Astrocyte (in vitro differentiated cells and primary cell): ENCODE measurements at regions not wholly inside any gene's neighbourhood (a gene's known extent, or its start where the extent isn't known, plus 50 kb on each side); places are given as distances from the start of the nearest gene placed in this dataset.

Source experiments
- DNase-seq: peaks from one replicate; pipeline ENCODE4 v3.0.0-alpha.2; 2010; ENCODE audit warnings: low read depth
- FAIRE-seq: peaks from 2 replicates; lab custom pipeline; 2011; peaks lifted over from hg19 to GRCh38; lab: Jason Lieb, UNC
- H2AFZ ChIP-seq: 2 replicates; pipeline ENCODE4 v1.6.0; 2012; ENCODE audit warnings: low read depth, low read length, inconsistent platforms
- H3K27ac ChIP-seq: 2 replicates; pipeline ENCODE4 v1.5.1; 2011; ENCODE audit warnings: low read depth, low read length, inconsistent platforms
- H3K27me3 ChIP-seq: 2 replicates; pipeline ENCODE4 v1.6.0; 2011; ENCODE audit warnings: low read length, inconsistent platforms; ENCODE audit not compliant: insufficient read depth
- H3K36me3 ChIP-seq: 2 replicates; pipeline ENCODE4 v1.5.1; 2011; ENCODE audit warnings: low read length, inconsistent platforms; ENCODE audit not compliant: insufficient read depth
- H3K4me1 ChIP-seq: 2 replicates; pipeline ENCODE4 v1.5.1; 2011; ENCODE audit warnings: low read length, inconsistent platforms; ENCODE audit not compliant: insufficient read depth
- H3K4me2 ChIP-seq: 2 replicates; pipeline ENCODE4 v1.6.0; 2012; ENCODE audit warnings: low read length, inconsistent platforms
- H3K4me3 ChIP-seq: 2 replicates; pipeline ENCODE4 v1.5.1; 2011; ENCODE audit warnings: low read depth, mild to moderate bottlenecking, low read length, inconsistent platforms; ENCODE audit not compliant: insufficient read depth
- H3K79me2 ChIP-seq: 2 replicates; pipeline ENCODE4 v1.6.0; 2012; ENCODE audit warnings: mild to moderate bottlenecking, low read length, inconsistent platforms; ENCODE audit not compliant: insufficient read depth
- H3K9ac ChIP-seq: 2 replicates; pipeline ENCODE4 v1.6.0; 2012; ENCODE audit warnings: mild to moderate bottlenecking, low read length, inconsistent platforms
- H3K9me3 ChIP-seq: 2 replicates; pipeline ENCODE4 v1.5.1; 2012; ENCODE audit warnings: low read depth, mild to moderate bottlenecking, low read length, inconsistent platforms; ENCODE audit not compliant: insufficient read depth
- H4K20me1 ChIP-seq: 2 replicates; pipeline ENCODE4 v1.6.0; 2012; ENCODE audit warnings: low read length, inconsistent platforms; ENCODE audit not compliant: insufficient read depth
- H3K27ac Mint-ChIP-seq: one replicate; pipeline ENCODE4 v1.8.0; 2021; ENCODE audit warnings: mild to moderate bottlenecking, mixed read lengths; ENCODE audit not compliant: unreplicated experiment
- H3K27me3 Mint-ChIP-seq: one replicate; pipeline ENCODE4 v1.8.0; 2021; ENCODE audit warnings: low read depth, mixed read lengths; ENCODE audit not compliant: unreplicated experiment
- H3K36me3 Mint-ChIP-seq: one replicate; pipeline ENCODE4 v1.8.0; 2021; ENCODE audit warnings: low read depth, mixed read lengths; ENCODE audit not compliant: unreplicated experiment
- H3K4me1 Mint-ChIP-seq: one replicate; pipeline ENCODE4 v1.8.0; 2021; ENCODE audit warnings: low read depth, mixed read lengths; ENCODE audit not compliant: unreplicated experiment
- H3K4me3 Mint-ChIP-seq: one replicate; pipeline ENCODE4 v1.8.0; 2021; ENCODE audit warnings: mild to moderate bottlenecking, moderate library complexity, mixed read lengths; ENCODE audit not compliant: unreplicated experiment
- H3K9me3 Mint-ChIP-seq: one replicate; pipeline ENCODE4 v1.8.0; 2021; ENCODE audit warnings: mild to moderate bottlenecking, mixed read lengths; ENCODE audit not compliant: unreplicated experiment
- EZH2 ChIP-seq: IDR thresholded peaks from 2 replicates; pipeline ENCODE4 v1.6.1; 2012; ENCODE audit warnings: mild to moderate bottlenecking, low read length, inconsistent platforms; ENCODE audit not compliant: insufficient read depth
- TF ChIP-seq, protein P1 (sequence below): IDR thresholded peaks from 2 replicates; pipeline ENCODE4 v1.5.1; 2011; ENCODE audit warnings: low read depth, mild to moderate bottlenecking, inconsistent platforms, low read length, moderate library complexity; ENCODE audit not compliant: insufficient read depth

DNA sequence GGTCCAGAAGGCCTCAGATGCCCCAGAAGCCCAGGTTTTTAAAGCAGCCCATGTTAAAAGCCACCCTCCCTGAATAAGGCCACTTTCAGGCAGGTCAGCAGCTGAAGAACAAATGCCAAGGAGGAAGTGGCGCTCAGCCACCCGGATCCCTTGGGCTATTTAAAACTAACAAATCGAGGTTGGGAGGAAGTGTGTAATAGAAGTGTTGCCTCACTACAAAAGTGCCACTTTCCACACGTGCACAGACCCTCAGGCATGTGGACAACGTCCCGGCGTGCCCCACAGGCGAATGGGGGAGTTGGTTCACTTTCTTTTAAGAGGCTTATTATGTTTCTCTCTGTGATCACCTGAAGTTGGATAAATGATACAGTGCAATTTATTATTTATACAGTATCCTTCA, 173.8 kb upstream of the SALL3 start:
- no peak overlapping the region for H2AFZ ChIP-seq
- H3K9me3 ChIP-seq: peaks cover 22% of the 10 kb centered on the region
- no peak overlapping the region for H3K27ac Mint-ChIP-seq
- no peaks in the 10 kb centered on the region for H3K36me3 ChIP-seq
- H3K4me3 ChIP-seq: no peak overlapping the region
- H3K27me3 ChIP-seq: no peaks in the 10 kb centered on the region
- no peaks in the 10 kb centered on the region for H3K79me2 ChIP-seq
- no peak for DNase-seq
- no peak for FAIRE-seq
- no peak overlapping the region for H3K9ac ChIP-seq
- no peaks in the 10 kb centered on the region for H4K20me1 ChIP-seq
- H3K9me3 Mint-ChIP-seq: peaks cover 14% of the 10 kb centered on the region
- H3K4me2 ChIP-seq: no peak overlapping the region
- no peaks in the 10 kb centered on the region for H3K4me1 Mint-ChIP-seq
- no peaks in the 10 kb centered on the region for H3K4me1 ChIP-seq
- TF ChIP-seq, protein P1, sequence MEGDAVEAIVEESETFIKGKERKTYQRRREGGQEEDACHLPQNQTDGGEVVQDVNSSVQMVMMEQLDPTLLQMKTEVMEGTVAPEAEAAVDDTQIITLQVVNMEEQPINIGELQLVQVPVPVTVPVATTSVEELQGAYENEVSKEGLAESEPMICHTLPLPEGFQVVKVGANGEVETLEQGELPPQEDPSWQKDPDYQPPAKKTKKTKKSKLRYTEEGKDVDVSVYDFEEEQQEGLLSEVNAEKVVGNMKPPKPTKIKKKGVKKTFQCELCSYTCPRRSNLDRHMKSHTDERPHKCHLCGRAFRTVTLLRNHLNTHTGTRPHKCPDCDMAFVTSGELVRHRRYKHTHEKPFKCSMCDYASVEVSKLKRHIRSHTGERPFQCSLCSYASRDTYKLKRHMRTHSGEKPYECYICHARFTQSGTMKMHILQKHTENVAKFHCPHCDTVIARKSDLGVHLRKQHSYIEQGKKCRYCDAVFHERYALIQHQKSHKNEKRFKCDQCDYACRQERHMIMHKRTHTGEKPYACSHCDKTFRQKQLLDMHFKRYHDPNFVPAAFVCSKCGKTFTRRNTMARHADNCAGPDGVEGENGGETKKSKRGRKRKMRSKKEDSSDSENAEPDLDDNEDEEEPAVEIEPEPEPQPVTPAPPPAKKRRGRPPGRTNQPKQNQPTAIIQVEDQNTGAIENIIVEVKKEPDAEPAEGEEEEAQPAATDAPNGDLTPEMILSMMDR: no peak
- no peak overlapping the region for H3K4me3 Mint-ChIP-seq
- no peaks in the 10 kb centered on the region for H3K27me3 Mint-ChIP-seq
- H3K27ac ChIP-seq: no peak overlapping the region
- no peaks in the 10 kb centered on the region for H3K36me3 Mint-ChIP-seq

GRCh38 chr18:78807668-78808067, 171.9 kb upstream of the SALL3 start:
- H3K27me3 Mint-ChIP-seq: no peaks in the 10 kb centered on the region
- no peak overlapping the region for H3K4me3 Mint-ChIP-seq
- Histone ChIP-seq H3K79me2 (no peaks in the 10 kb centered on the region), H3K27me3 (no peaks in the 10 kb centered on the region), H3K27ac (no peak overlapping the region), H3K9me3 (peaks cover 16% of the 10 kb centered on the region), H3K9ac (no peak overlapping the region), H4K20me1 (no peaks in the 10 kb centered on the region), H3K36me3 (no peaks in the 10 kb centered on the region), H3K4me3 (no peak overlapping the region), H3K4me2 (no peak overlapping the region), H3K4me1 (no peaks in the 10 kb centered on the region), H2AFZ (no peak overlapping the region)
- no peak for FAIRE-seq
- H3K9me3 Mint-ChIP-seq: peaks cover 12% of the 10 kb centered on the region
- no peaks in the 10 kb centered on the region for H3K36me3 Mint-ChIP-seq
- H3K27ac Mint-ChIP-seq: no peak overlapping the region
- DNase-seq: no peak
- TF ChIP-seq EZH2: no peak
- TF ChIP-seq, protein P1: no peak
- no peaks in the 10 kb centered on the region for H3K4me1 Mint-ChIP-seq

- Histone ChIP-seq H2AFZ (no peak overlapping the region), H3K9ac (no peak overlapping the region), H3K79me2 (no peaks in the 10 kb centered on the region), H3K36me3 (no peaks in the 10 kb centered on the region), H3K4me2 (no peak overlapping the region), H3K4me1 (no peaks in the 10 kb centered on the region), H3K27me3 (no peaks in the 10 kb centered on the region), H4K20me1 (no peaks in the 10 kb centered on the region), H3K9me3 (peaks cover 13% of the 10 kb centered on the region), H3K4me3 (no peak overlapping the region), H3K27ac (no peak overlapping the region)
- no peak overlapping the region for H3K27ac Mint-ChIP-seq
- H3K4me3 Mint-ChIP-seq: no peak overlapping the region
- H3K27me3 Mint-ChIP-seq: no peaks in the 10 kb centered on the region
- no peak for DNase-seq
- no peaks in the 10 kb centered on the region for H3K4me1 Mint-ChIP-seq
- H3K36me3 Mint-ChIP-seq: no peaks in the 10 kb centered on the region
- peaks cover 11% of the 10 kb centered on the region for H3K9me3 Mint-ChIP-seq
- TF ChIP-seq, protein P1: no peak
- no peak for TF ChIP-seq EZH2
- FAIRE-seq: no peak
Observed at GRCh38 chr18:78809845-78810244, 169.8 kb upstream of the SALL3 start.
